Ovary (tissue), 7 donors: ENCODE measurements at regions not wholly inside any gene's neighbourhood (a gene's known extent, or its start where the extent isn't known, plus 50 kb on each side); places are given as distances from the start of the nearest gene placed in this dataset.

Experiments used
- DNase-seq, 5 donors: peaks; one replicate each; pipeline ENCODE4 v3.0.0-alpha.2; 2019 to 2020
- H3K27ac ChIP-seq, 2 donors: fragments of 200-600 bp; one replicate each; pipeline versions ENCODE4 v1.5.1 to v1.8.0; 2019 to 2022
- H3K27me3 ChIP-seq: fragments of 200-600 bp; one replicate; pipeline ENCODE4 v1.8.0; 2022
- H3K36me3 ChIP-seq: fragments of 200-600 bp; sonication (generic); one replicate; pipeline ENCODE4 v1.5.1; 2019
- H3K4me1 ChIP-seq: one replicate; pipeline ENCODE4 v1.8.1; 2013; ENCODE audit warnings: mild to moderate bottlenecking, moderate library complexity; ENCODE audit not compliant: insufficient read depth
- H3K4me3 ChIP-seq: fragments of 200-600 bp; sonication (generic); one replicate; pipeline ENCODE4 v1.5.1; 2017
- H3K9me3 ChIP-seq, 2 donors: fragments of 200-600 bp in 1 of 2; sonication (generic) in 1 of 2; one replicate each; pipeline versions ENCODE4 v1.5.1 to v1.8.1; 2013 to 2019; ENCODE audit warnings: mild to moderate bottlenecking in 1 of 2, moderate library complexity in 1 of 2
- EP300 ChIP-seq: sonication (generic); formaldehyde crosslinking; IDR thresholded peaks from one replicate; pipeline ENCODE4 v1.6.1; 2017; ENCODE audit warnings: antibody characterized with exemption
- POLR2A ChIP-seq: fragments of 450-650 bp; IDR thresholded peaks from one replicate; pipeline ENCODE4 v1.6.1; 2017; ENCODE audit warnings: antibody characterized with exemption, mild to moderate bottlenecking, moderate library complexity
- WGBS, 3 donors: extraction: QIAGEN DNeasy Blood & Tissue Kit in 1 of 3; methylation state at CpG; one replicate each; pipeline versions ENCODE4 v1.1.5 to v1.1.7; 2013 to 2017; 5-methylcytosine and 5-hydroxymethylcytosine counted together
- intact Hi-C, 4 donors: fragments of 100-400 bp; cut with DNase I; formaldehyde crosslinking; loops; one replicate each; pipeline versions ENCODE4 v1.11.0 to v1.15.1; 2022 to 2023
- TF ChIP-seq, protein P1 (sequence below), 3 donors: fragments of 450-650 bp in 2 of 3; fragments of 200-600 bp in 1 of 3; IDR thresholded peaks; one replicate each; pipeline versions ENCODE4 v1.5.1 to v1.8.0; 2016 to 2022; ENCODE audit warnings: antibody characterized with exemption in 3 of 3, mild to moderate bottlenecking in 1 of 3
- donor health status: DM: no; HTN: no; CAD: no; lungs with moderate emphysema.
- donor health status: DM: no; HTN: no; CAD: no.
- donor health status: Bipolar disorder and iron deficiency.
- donor health status: DM: no; HTN: no; CAD: no.
- donor health status: DM: yes; HTN: yes; CAD: no.

DNA sequence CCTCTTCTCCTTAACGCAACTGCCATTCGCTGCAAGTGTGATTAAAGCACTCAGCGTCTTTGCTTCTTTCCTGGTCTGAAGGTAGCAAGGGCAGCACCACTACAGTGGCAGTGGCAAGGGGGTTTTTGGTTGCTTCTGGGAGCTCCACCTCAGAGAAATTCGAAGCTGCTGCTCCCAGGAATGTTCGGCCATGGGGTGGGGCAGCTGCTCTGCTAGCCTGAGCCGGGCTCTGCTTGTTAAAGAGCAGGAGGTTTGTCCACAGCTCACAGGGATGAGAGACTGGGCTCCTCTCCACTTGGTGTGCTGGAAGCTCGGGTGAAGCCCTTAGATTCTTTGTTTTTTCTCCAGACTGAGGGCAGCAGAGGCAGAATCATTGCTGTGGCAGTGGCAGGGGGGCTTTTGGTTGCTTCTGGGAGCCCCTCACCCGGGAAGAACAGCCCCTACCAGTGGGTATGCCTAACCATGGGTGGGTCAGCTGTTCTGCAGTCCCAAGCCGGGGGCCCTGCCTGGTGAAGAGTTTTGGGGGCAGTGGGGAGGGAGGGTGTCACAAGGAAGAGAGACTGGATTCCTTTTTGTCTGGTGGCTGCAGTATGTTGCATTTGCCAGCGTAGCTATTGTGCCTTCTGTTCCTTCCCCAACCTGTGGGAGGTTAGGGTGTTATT lies 340.2 kb downstream of the AEBP2 start:
- DNase-seq, result no peak
- WGBS, 3 donors, result 57 to 63% (median 61%) methylated on average over 10 of the region's 10 CpGs
- intact Hi-C loops, result no loop called here
- Histone ChIP-seq H3K4me1 (no peaks in the 10 kb centered on the region), H3K9me3 (no peaks in the 10 kb centered on the region), H3K27me3 (no peaks in the 10 kb centered on the region), H3K27ac (no peak overlapping the region), H3K4me3 (no peak overlapping the region), H3K36me3 (no peaks in the 10 kb centered on the region)
- TF ChIP-seq EP300 (no peak), POLR2A (no peak)
- TF ChIP-seq, protein P1, sequence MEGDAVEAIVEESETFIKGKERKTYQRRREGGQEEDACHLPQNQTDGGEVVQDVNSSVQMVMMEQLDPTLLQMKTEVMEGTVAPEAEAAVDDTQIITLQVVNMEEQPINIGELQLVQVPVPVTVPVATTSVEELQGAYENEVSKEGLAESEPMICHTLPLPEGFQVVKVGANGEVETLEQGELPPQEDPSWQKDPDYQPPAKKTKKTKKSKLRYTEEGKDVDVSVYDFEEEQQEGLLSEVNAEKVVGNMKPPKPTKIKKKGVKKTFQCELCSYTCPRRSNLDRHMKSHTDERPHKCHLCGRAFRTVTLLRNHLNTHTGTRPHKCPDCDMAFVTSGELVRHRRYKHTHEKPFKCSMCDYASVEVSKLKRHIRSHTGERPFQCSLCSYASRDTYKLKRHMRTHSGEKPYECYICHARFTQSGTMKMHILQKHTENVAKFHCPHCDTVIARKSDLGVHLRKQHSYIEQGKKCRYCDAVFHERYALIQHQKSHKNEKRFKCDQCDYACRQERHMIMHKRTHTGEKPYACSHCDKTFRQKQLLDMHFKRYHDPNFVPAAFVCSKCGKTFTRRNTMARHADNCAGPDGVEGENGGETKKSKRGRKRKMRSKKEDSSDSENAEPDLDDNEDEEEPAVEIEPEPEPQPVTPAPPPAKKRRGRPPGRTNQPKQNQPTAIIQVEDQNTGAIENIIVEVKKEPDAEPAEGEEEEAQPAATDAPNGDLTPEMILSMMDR (IDR thresholded peaks at IDR 0.05), result no peak

DNA sequence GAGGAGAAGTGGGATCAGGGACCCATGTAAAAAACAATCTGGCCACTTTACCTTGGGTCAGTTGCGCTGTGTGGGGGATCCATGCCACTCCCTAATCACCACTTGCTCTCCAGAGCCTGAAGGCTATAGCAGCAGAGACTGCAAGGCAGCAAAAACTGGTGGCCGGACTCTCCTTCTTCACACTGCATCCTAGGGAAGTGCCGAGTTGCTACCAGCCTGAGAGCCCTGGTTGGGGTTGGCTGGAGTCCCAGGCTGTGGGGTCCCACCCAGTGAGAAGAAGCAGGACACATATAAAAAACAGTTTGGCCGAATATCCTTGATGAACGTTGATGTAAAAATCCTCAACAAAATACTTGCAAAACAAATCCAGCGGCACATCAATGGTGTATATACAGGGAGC lies 341.2 kb downstream of the AEBP2 start:
- H3K27ac ChIP-seq, result no peak overlapping the region
- no peaks in the 10 kb centered on the region for H3K4me1 ChIP-seq
- DNase-seq, result no peak
- no peak overlapping the region for H3K4me3 ChIP-seq
- no peaks in the 10 kb centered on the region for H3K27me3 ChIP-seq
- TF ChIP-seq POLR2A, result no peak
- TF ChIP-seq, protein P1 (IDR thresholded peaks at IDR 0.05), result no peak
- TF ChIP-seq EP300, result no peak
- no peaks in the 10 kb centered on the region for H3K36me3 ChIP-seq
- intact Hi-C loops, result no loop called here
- H3K9me3 ChIP-seq, result no peaks in the 10 kb centered on the region
- 75 to 83% (median 81%) methylated on average over 6 of the region's 6 CpGs for WGBS, 3 donors

DNA sequence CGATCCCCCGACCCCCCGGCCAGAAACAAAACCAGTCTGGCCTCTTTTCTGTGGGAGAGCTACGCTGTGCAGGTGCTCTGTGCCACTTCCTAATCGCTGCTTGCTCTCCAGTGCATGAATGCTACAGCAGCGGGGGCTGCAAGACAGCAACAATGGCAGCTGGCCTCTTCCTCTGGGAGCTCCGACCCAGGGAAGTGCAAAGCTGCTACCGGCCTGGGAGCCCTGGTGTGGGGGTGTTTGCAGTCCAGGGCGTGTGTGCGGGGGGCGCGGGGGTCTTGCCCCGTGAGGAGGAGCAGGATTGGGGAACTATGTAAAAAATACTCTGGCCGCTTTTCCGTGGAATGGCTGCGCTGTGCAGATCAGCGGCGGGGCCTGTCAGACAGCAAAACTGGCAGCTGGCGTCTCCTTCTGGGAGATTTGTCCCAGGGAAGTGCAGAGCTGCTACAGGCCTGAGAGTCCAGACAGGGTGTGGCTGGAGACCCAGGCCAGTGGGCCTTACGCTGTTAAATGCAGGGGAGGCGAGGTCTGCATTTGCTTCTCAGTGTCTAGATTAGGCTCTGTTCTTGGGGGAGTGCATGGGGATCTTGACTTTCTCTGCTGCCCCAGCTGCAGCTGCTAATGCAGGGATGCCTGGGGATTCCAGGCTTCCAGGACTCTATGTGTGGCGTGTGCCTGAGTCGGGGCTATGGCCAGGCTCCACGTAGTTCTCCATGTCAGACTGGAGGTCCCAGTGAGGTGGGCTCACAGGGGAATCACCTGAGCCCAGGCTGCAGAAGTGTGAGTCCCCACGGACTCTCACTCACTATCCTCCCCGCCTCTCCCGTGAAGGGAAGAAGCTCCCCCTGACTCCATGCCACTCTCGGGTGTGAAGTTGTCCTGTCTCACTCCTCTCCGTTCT lies 344.5 kb downstream of the AEBP2 start:
- Histone ChIP-seq H3K9me3 (no peaks in the 10 kb centered on the region), H3K4me3 (no peak overlapping the region), H3K4me1 (no peaks in the 10 kb centered on the region), H3K27ac (no peak overlapping the region), H3K36me3 (no peaks in the 10 kb centered on the region), H3K27me3 (no peaks in the 10 kb centered on the region)
- WGBS, 3 donors, result 70 to 74% (median 74%) methylated on average over 25 to 29 of the region's 29 CpGs
- TF ChIP-seq EP300, result no peak
- TF ChIP-seq, protein P1 (IDR thresholded peaks at IDR 0.05), result no peak
- no peak for TF ChIP-seq POLR2A
- no peak for DNase-seq
- intact Hi-C loops, result no loop called here

DNA sequence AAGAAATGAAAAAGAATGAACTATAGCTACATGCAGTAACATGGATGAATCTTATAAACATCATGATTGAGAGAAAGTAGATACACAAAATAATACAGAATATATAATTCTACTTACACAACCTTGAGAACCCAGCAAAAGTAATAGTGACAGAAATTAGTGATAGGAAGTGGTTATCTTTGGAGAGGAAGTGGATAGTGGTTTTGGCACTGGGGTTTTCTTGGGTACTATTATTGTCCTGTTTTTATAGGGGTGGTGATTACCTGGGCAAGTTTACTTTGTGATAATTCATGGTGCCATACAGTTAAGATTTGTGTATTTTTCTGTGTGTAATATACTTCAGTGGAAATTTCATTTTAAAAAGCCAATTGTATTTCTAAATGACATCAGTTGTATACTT lies 352.7 kb downstream of the AEBP2 start:
- Histone ChIP-seq H3K9me3 (no peaks in the 10 kb centered on the region), H3K4me1 (no peaks in the 10 kb centered on the region), H3K4me3 (no peak overlapping the region), H3K27me3 (no peaks in the 10 kb centered on the region), H3K36me3 (no peaks in the 10 kb centered on the region), H3K27ac (no peak overlapping the region)
- DNase-seq, result no peak
- intact Hi-C loops, result no loop called here
- no peak for TF ChIP-seq POLR2A
- TF ChIP-seq EP300, result no peak
- TF ChIP-seq, protein P1 (IDR thresholded peaks at IDR 0.05), result no peak
